OCI-LY3 (cell line): ENCODE measurements at regions not wholly inside any gene's neighbourhood (a gene's known extent, or its start where the extent isn't known, plus 50 kb on each side); places are given as distances from the start of the nearest gene placed in this dataset.

Experiments
- H2AFZ ChIP-seq: fragments of 200-600, 300-600 bp; shearing (Covaris generic); 2 replicates; pipeline ENCODE4 v1.6.0; 2014; ENCODE audit warnings: antibody characterized with exemption, low read depth, low read length
- H3K27ac ChIP-seq: fragments of 200-600, 300-600 bp; sonication (generic); 2 replicates; pipeline ENCODE4 v1.5.1; 2014; ENCODE audit warnings: mild to moderate bottlenecking, low read length, moderate library complexity, mixed read lengths
- H3K27me3 ChIP-seq: fragments of 200-600, 300-600 bp; sonication (generic); 2 replicates; pipeline ENCODE4 v1.6.1; 2014; ENCODE audit warnings: low read depth, low read length, mixed read lengths
- H3K36me3 ChIP-seq: fragments of 200-600, 300-600 bp; sonication (generic); replicated peaks from 2 replicates; pipeline ENCODE3; 2014; ENCODE audit warnings: low read depth, low read length, mixed read lengths
- H3K4me1 ChIP-seq: fragments of 300-600, 200-600 bp; sonication (generic); 2 replicates; pipeline ENCODE4 v1.6.1; 2014; ENCODE audit warnings: low read length, mixed read lengths
- H3K4me2 ChIP-seq: fragments of 200-600, 300-600 bp; sonication (generic); 2 replicates; pipeline ENCODE4 v1.6.1; 2014; ENCODE audit warnings: low read length, mixed read lengths
- H3K4me3 ChIP-seq: fragments of 300-600, 200-600 bp; sonication (generic); 2 replicates; pipeline ENCODE4 v1.5.1; 2014; ENCODE audit warnings: antibody characterized with exemption, mild to moderate bottlenecking, low read length, moderate library complexity
- H3K79me2 ChIP-seq: fragments of 300-600, 200-600 bp; shearing (Covaris generic); 2 replicates; pipeline ENCODE4 v1.6.1; 2014; ENCODE audit warnings: mild to moderate bottlenecking, low read length, mixed read lengths
- H3K9ac ChIP-seq: fragments of 300-600, 200-600 bp; shearing (Covaris generic); 2 replicates; pipeline ENCODE4 v1.6.0; 2014; ENCODE audit warnings: mild to moderate bottlenecking, low read length, moderate library complexity
- H3K9me3 ChIP-seq: fragments of 200-600, 300-600 bp; shearing (Covaris generic); 2 replicates; pipeline ENCODE4 v1.6.1; 2014; ENCODE audit warnings: low read length, mixed read lengths; ENCODE audit not compliant: insufficient read depth
- H4K20me1 ChIP-seq: fragments of 200-600, 300-600 bp; sonication (generic); 2 replicates; pipeline ENCODE4 v1.6.1; 2016; ENCODE audit warnings: low read length, mixed read lengths; ENCODE audit not compliant: insufficient read depth
- CTCF ChIP-seq: fragments of 200-600, 300-600 bp; sonication (generic); IDR thresholded peaks from 2 replicates; pipeline ENCODE4 v1.5.1; 2014; ENCODE audit warnings: antibody characterized with exemption, low read length, low read depth
- EZH2phosphoT487 ChIP-seq: fragments of 200-600 bp; shearing (Covaris generic); IDR thresholded peaks from 2 replicates; pipeline ENCODE4 v1.6.1; 2018; ENCODE audit warnings: antibody characterized with exemption, mixed run types, low read depth

- no peaks in the 10 kb centered on the region for H3K36me3 ChIP-seq
- no peaks in the 10 kb centered on the region for H4K20me1 ChIP-seq
- no peak overlapping the region for H3K4me3 ChIP-seq
- no peak overlapping the region for H3K27ac ChIP-seq
- H3K27me3 ChIP-seq = no peaks in the 10 kb centered on the region
- no peaks in the 10 kb centered on the region for H3K79me2 ChIP-seq
- no peak for TF ChIP-seq EZH2phosphoT487
- TF ChIP-seq CTCF = no peak
- H3K4me2 ChIP-seq = no peak overlapping the region
- no peak overlapping the region for H2AFZ ChIP-seq
- no peaks in the 10 kb centered on the region for H3K9me3 ChIP-seq
- no peaks in the 10 kb centered on the region for H3K4me1 ChIP-seq
- no peak overlapping the region for H3K9ac ChIP-seq
Measured at GRCh38 chrX:124931958-124932357, 387.7 kb upstream of the TEX13C start.

DNA sequence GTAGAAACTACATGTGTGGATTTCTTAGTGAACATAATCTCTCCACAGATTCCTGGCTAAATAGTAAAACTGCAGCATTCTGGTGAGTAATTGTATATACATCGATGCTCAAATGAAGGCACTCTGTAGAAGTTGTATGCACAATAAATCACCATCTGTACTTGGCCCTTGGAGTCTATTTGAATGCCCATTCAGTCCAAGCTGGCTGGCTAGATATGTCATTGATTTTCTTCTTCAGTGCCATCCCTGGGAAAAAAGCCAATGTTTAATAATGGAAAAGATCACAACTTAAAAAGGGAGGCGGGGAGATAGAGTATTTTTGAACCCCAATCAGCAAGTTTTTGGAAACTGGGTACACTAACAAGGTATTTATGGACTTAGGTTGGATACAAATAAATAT lies 381.0 kb upstream of the TEX13C start:
- no peak overlapping the region for H3K27ac ChIP-seq
- H3K4me2 ChIP-seq = no peak overlapping the region
- no peak overlapping the region for H3K4me3 ChIP-seq
- H4K20me1 ChIP-seq = no peaks in the 10 kb centered on the region
- H3K36me3 ChIP-seq = no peaks in the 10 kb centered on the region
- no peak overlapping the region for H2AFZ ChIP-seq
- H3K9me3 ChIP-seq = no peaks in the 10 kb centered on the region
- TF ChIP-seq EZH2phosphoT487 (no peak), CTCF (no peak)
- H3K27me3 ChIP-seq = no peaks in the 10 kb centered on the region
- H3K9ac ChIP-seq = no peak overlapping the region
- H3K4me1 ChIP-seq = no peaks in the 10 kb centered on the region
- no peaks in the 10 kb centered on the region for H3K79me2 ChIP-seq

DNA sequence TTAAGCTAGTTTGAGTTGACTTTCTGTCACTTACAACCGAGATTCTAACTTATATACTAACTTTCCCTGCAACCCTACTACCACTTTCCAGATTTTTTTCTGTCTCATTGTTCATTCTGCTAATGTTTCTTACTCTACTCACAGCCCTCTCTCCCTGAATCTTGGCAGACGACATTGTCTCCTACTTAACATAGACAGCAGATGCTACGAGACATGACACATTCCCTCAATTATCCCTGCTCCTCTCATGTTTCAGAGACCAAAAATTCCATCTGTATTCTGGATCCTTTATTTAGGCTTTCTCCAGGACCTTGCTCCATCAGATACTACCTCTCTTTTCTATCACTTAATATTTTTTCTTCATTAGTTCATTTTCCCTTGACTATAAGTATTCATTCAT lies 379.1 kb upstream of the TEX13C start:
- H4K20me1 ChIP-seq = no peaks in the 10 kb centered on the region
- no peak overlapping the region for H3K4me2 ChIP-seq
- H3K4me3 ChIP-seq = no peak overlapping the region
- no peaks in the 10 kb centered on the region for H3K9me3 ChIP-seq
- H3K79me2 ChIP-seq = no peaks in the 10 kb centered on the region
- H3K27me3 ChIP-seq = no peaks in the 10 kb centered on the region
- no peaks in the 10 kb centered on the region for H3K36me3 ChIP-seq
- no peaks in the 10 kb centered on the region for H3K4me1 ChIP-seq
- H2AFZ ChIP-seq = no peak overlapping the region
- no peak overlapping the region for H3K9ac ChIP-seq
- H3K27ac ChIP-seq = no peak overlapping the region
- TF ChIP-seq EZH2phosphoT487 = no peak
- no peak for TF ChIP-seq CTCF

- Histone ChIP-seq H3K4me2 (no peak overlapping the region), H2AFZ (no peak overlapping the region), H3K4me1 (no peaks in the 10 kb centered on the region), H3K4me3 (no peak overlapping the region), H3K9me3 (no peaks in the 10 kb centered on the region), H3K27me3 (no peaks in the 10 kb centered on the region), H3K27ac (no peak overlapping the region), H3K79me2 (no peaks in the 10 kb centered on the region), H3K36me3 (no peaks in the 10 kb centered on the region), H3K9ac (no peak overlapping the region), H4K20me1 (no peaks in the 10 kb centered on the region)
- TF ChIP-seq CTCF (no peak), EZH2phosphoT487 (no peak)
Measured at GRCh38 chrX:124954402-124954801, 365.3 kb upstream of the TEX13C start.
